Esophagus muscularis mucosa (tissue), 4 donors: ENCODE measurements at regions not wholly inside any gene's neighbourhood (a gene's known extent, or its start where the extent isn't known, plus 50 kb on each side); places are given as distances from the start of the nearest gene placed in this dataset.
"Not testable (repeated sequence)": the region's sequence is repeated elsewhere in the genome, so short reads cannot be mapped to it uniquely, and the experiment has no call there.

Experiments used
- DNase-seq: peaks from one replicate; pipeline ENCODE4 v3.0.0-alpha.2; 2017; ENCODE audit errors: extremely low spot score
- H3K27ac ChIP-seq, 4 donors: fragments of 200-600 bp; sonication (generic); replicated peaks in 1 of 4; 1 replicate in 3 of 4; 2 replicates in 1 of 4; pipeline ENCODE4 v1.5.1; 2016 to 2019; ENCODE audit warnings: mild to moderate bottlenecking in 1 of 4
- H3K27me3 ChIP-seq, 4 donors: fragments of 200-600 bp; sonication (generic); one replicate each; pipeline versions ENCODE4 v1.5.1 to v1.6.0; 2016 to 2019
- H3K36me3 ChIP-seq, 4 donors: fragments of 200-600 bp; sonication (generic); one replicate each; pipeline ENCODE4 v1.5.1; 2016 to 2019
- H3K4me1 ChIP-seq, 4 donors: fragments of 200-600 bp; sonication (generic); one replicate each; pipeline ENCODE4 v1.5.1; 2016 to 2019
- H3K4me3 ChIP-seq, 4 donors: fragments of 200-600 bp; sonication (generic); 1 replicate in 2 of 4; 2 replicates in 2 of 4; pipeline ENCODE4 v1.5.1; 2016 to 2019; ENCODE audit warnings: mild to moderate bottlenecking in 4 of 4, moderate library complexity in 1 of 4
- H3K9me3 ChIP-seq, 4 donors: fragments of 200-600 bp; sonication (generic); 1 replicate in 3 of 4; 2 replicates in 1 of 4; pipeline ENCODE4 v1.5.1; 2016 to 2019
- EP300 ChIP-seq: sonication (generic); formaldehyde crosslinking; IDR thresholded peaks from one replicate; pipeline ENCODE4 v1.6.1; 2017; ENCODE audit warnings: antibody characterized with exemption
- POLR2A ChIP-seq: fragments of 450-650 bp; IDR thresholded peaks from one replicate; pipeline ENCODE4 v1.6.1; 2017; ENCODE audit warnings: antibody characterized with exemption, moderate library complexity, mild to moderate bottlenecking, low read depth
- POLR2AphosphoS5 ChIP-seq, 2 donors: sonication (generic); formaldehyde crosslinking; IDR thresholded peaks; one replicate each; pipeline ENCODE4 v1.6.1; 2017; ENCODE audit warnings: antibody characterized with exemption in 2 of 2
- WGBS: methylation state at CpG from one replicate; pipeline ENCODE4 v1.1.5; 2018; 5-methylcytosine and 5-hydroxymethylcytosine counted together
- intact Hi-C: fragments of 100-400 bp; cut with DNase I; formaldehyde crosslinking; loops from one replicate; pipeline ENCODE4 v1.15.1; 2023
- TF ChIP-seq, protein P1 (sequence below), 3 experiments: fragments of 200-600 bp in 2 of 3; fragments of 450-650 bp in 1 of 3; sonication (generic) in 2 of 3; IDR thresholded peaks; one replicate each; pipeline ENCODE4 v1.5.1; 2017 to 2019; ENCODE audit warnings: antibody characterized with exemption in 3 of 3, mild to moderate bottlenecking in 2 of 3, moderate library complexity in 1 of 3

DNA sequence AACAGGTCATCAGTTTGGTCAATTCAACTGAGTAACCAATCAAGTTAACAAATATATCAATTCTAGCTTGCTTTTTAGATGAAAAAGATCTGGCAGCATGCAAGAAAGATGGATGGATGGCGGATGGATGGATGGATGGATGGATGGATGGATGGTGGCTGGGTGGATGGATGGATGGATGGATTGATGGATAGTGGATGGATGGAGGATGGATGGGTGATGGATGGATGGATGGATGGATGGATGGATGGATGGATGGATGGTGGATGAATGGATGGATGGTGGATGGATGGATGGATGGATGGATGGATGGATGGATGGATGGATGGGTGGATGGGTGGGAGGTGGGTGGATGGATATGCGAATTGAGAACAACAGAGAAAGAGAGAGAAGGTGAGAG lies 303.7 kb upstream of the IGF1R start:
- no peaks in the 10 kb centered on the region for H3K36me3 ChIP-seq
- H3K27me3 ChIP-seq: no peaks in the 10 kb centered on the region
- H3K27ac ChIP-seq: no peak overlapping the region
- no peak overlapping the region for H3K4me3 ChIP-seq
- intact Hi-C loops: no loop called here
- no peak for DNase-seq
- peaks cover 0 to 7% (median 1%) of the 10 kb centered on the region in 4 donors for H3K4me1 ChIP-seq
- WGBS: 81% methylated on average over 2 of the region's 2 CpGs
- TF ChIP-seq POLR2AphosphoS5 (IDR thresholded peaks at IDR 0.05): no peak
- no peak for TF ChIP-seq EP300
- no peak for TF ChIP-seq POLR2A
- TF ChIP-seq, protein P1, sequence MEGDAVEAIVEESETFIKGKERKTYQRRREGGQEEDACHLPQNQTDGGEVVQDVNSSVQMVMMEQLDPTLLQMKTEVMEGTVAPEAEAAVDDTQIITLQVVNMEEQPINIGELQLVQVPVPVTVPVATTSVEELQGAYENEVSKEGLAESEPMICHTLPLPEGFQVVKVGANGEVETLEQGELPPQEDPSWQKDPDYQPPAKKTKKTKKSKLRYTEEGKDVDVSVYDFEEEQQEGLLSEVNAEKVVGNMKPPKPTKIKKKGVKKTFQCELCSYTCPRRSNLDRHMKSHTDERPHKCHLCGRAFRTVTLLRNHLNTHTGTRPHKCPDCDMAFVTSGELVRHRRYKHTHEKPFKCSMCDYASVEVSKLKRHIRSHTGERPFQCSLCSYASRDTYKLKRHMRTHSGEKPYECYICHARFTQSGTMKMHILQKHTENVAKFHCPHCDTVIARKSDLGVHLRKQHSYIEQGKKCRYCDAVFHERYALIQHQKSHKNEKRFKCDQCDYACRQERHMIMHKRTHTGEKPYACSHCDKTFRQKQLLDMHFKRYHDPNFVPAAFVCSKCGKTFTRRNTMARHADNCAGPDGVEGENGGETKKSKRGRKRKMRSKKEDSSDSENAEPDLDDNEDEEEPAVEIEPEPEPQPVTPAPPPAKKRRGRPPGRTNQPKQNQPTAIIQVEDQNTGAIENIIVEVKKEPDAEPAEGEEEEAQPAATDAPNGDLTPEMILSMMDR (IDR thresholded peaks at IDR 0.05): no peak
- no peaks in the 10 kb centered on the region for H3K9me3 ChIP-seq

GRCh38 chr15:98347001-98347400 lies 301.3 kb upstream of the IGF1R start:
- Histone ChIP-seq H3K27me3 (no peaks in the 10 kb centered on the region), H3K36me3 (no peaks in the 10 kb centered on the region), H3K4me3 (no peak overlapping the region), H3K4me1 (peaks cover 0 to 7% (median 3%) of the 10 kb centered on the region in 4 donors), H3K27ac (no peak overlapping the region), H3K9me3 (no peaks in the 10 kb centered on the region)
- 36% methylated on average over 7 of the region's 7 CpGs for WGBS
- TF ChIP-seq, protein P1 (IDR thresholded peaks at IDR 0.05): no peak
- no peak for TF ChIP-seq POLR2A
- no peak for TF ChIP-seq EP300
- no peak for TF ChIP-seq POLR2AphosphoS5 (IDR thresholded peaks at IDR 0.05)
- DNase-seq: no peak
- intact Hi-C loops: no loop called here

DNA sequence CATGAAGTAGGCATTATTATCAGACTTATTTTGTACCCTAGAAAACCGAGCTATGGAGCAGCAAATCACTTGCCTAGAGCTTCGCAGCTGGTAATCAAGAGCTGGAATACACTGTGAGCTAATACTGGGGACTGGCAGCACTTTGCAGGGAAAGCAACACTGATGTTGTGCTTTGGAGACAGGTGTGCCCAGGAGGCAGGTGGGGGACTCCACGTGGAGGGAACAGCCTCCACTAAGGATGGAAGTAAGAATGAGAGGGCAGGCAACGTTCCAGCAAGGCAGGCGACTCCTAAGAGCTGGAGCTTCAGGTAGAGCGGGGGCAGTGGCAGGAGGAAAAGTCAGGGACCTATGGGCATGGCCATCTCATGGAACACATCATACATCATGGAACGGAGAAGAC lies 300.5 kb upstream of the IGF1R start:
- WGBS: 79% methylated on average over 7 of the region's 7 CpGs
- intact Hi-C loops: no loop called here
- no peaks in the 10 kb centered on the region for H3K27me3 ChIP-seq

GRCh38 chr15:98350276-98350675 lies 298.1 kb upstream of the IGF1R start:
- WGBS: 52% methylated on average over 2 of the region's 2 CpGs
- DNase-seq: no peak
- H3K4me3 ChIP-seq: no peak overlapping the region
- no peak for TF ChIP-seq POLR2AphosphoS5 (IDR thresholded peaks at IDR 0.05)
- TF ChIP-seq EP300: no peak
- TF ChIP-seq, protein P1 (IDR thresholded peaks at IDR 0.05): no peak
- TF ChIP-seq POLR2A: no peak
- intact Hi-C loops: no loop called here
- no peaks in the 10 kb centered on the region for H3K27me3 ChIP-seq
- H3K9me3 ChIP-seq: no peaks in the 10 kb centered on the region
- H3K4me1 ChIP-seq: peaks cover 0 to 7% (median 3%) of the 10 kb centered on the region in 4 donors
- no peak overlapping the region for H3K27ac ChIP-seq
- no peaks in the 10 kb centered on the region for H3K36me3 ChIP-seq

More for the DNA sequence above, 300.5 kb upstream of the IGF1R start:
- TF ChIP-seq POLR2AphosphoS5 (IDR thresholded peaks at IDR 0.05) (no peak), EP300 (no peak), POLR2A (no peak)
- TF ChIP-seq, protein P1 (IDR thresholded peaks at IDR 0.05): no peak
- Histone ChIP-seq H3K27ac (no peak overlapping the region), H3K9me3 (no peaks in the 10 kb centered on the region), H3K36me3 (no peaks in the 10 kb centered on the region), H3K4me3 (no peak overlapping the region), H3K4me1 (peaks cover 0 to 7% (median 3%) of the 10 kb centered on the region in 4 donors)
- no peak for DNase-seq

DNA sequence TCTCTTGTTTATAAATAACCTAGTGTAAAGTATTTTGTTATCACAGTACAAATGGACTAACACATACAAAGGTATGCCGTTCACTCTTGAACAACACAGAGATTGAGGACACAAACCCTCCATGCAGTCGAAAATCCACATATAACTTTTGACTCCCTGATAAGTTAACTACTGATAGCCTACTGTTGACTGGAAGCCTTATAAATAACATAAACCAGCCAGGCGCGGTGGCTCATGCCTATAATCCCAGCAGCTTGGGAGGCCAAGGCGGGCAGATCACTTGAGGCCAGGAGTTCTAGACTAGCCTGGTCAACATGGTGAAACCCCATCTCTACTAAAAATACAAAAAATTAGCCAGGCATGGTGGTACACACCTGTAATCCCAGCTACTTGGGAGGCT lies 290.1 kb upstream of the IGF1R start:
- H3K9me3 ChIP-seq, H3K27ac ChIP-seq, H3K4me1 ChIP-seq, H3K36me3 ChIP-seq, H3K27me3 ChIP-seq, H3K4me3 ChIP-seq, intact Hi-C loops: not testable (repeated sequence)
- 92% methylated on average over 5 of the region's 5 CpGs for WGBS
- peak; percentile 60 for DNase-seq
